ENCODE measurements at regions not wholly inside any gene's neighbourhood (a gene's known extent, or its start where the extent isn't known, plus 50 kb on each side); places are given as distances from the start of the nearest gene placed in this dataset.

GRCh38 chr18:44509048-44509447 is 171.6 kb upstream of the SETBP1 start:
- no CpG with 5 or more reads among the region's 2 CpGs for WGBS, 2 donors (ENCODE audit: extremely low coverage in 2 of 2, insufficient read length in 2 of 2, insufficient replicate concordance in 1 of 2)
- H2BK12ac ChIP-seq (ENCODE audit: low read length) = no peak overlapping the region
- H3K4me3 ChIP-seq (ENCODE audit: low read length in 2 of 2) = no peak overlapping the region

GRCh38 chr18:44510390-44510789 is 170.3 kb upstream of the SETBP1 start:
- Histone ChIP-seq H2BK15ac (ENCODE audit: low read length) (no peak overlapping the region), H3K79me1 (ENCODE audit: low read depth, low read length) (no peaks in the 10 kb centered on the region)

More at GRCh38 chr18:44509048-44509447, 171.6 kb upstream of the SETBP1 start:
- H4K8ac ChIP-seq (ENCODE audit: low read depth, low read length) = no peak overlapping the region
- H3K18ac ChIP-seq (ENCODE audit: low read length) = no peak overlapping the region
- no peaks in the 10 kb centered on the region for H3K36me3 ChIP-seq (replicated peaks in 1 of 2; ENCODE audit: control insufficient read depth in 2 of 2, insufficient read depth in 2 of 2, low read length in 2 of 2)
- no peak overlapping the region for H2AFZ ChIP-seq (ENCODE audit: low read length)
- H3K9ac ChIP-seq (ENCODE audit: low read depth, low read length, poor library complexity) = no peak overlapping the region
- H3K4ac ChIP-seq (ENCODE audit: low read length) = no peak overlapping the region
- no peak overlapping the region for H3K14ac ChIP-seq (ENCODE audit: low read length)
- H3K27me3 ChIP-seq (ENCODE audit: control insufficient read depth in 3 of 3, insufficient read depth in 3 of 3, low read depth in 1 of 3, low read length in 3 of 3) = no peaks in the 10 kb centered on the region
- no peak overlapping the region for H3K4me2 ChIP-seq (ENCODE audit: insufficient read depth, low read length, poor library complexity, severe bottlenecking)
- no peak overlapping the region for H2AK5ac ChIP-seq (ENCODE audit: low read depth, low read length)
- H4K91ac ChIP-seq (ENCODE audit: low read depth, low read length, poor library complexity) = no peak overlapping the region
- H3K4me1 ChIP-seq (ENCODE audit: control insufficient read depth in 2 of 2, insufficient read depth in 1 of 2, low read depth in 1 of 2, low read length in 2 of 2) = no peaks in the 10 kb centered on the region
- no peak overlapping the region for H2BK120ac ChIP-seq (ENCODE audit: low read depth, low read length)
- no peak overlapping the region for H2BK15ac ChIP-seq (ENCODE audit: low read length)
- H3K9me3 ChIP-seq (replicated peaks in 1 of 2; ENCODE audit: control insufficient read depth in 2 of 2, insufficient read depth in 1 of 2, low read depth in 1 of 2, low read length in 2 of 2) = no peaks in the 10 kb centered on the region
- H3K79me1 ChIP-seq (ENCODE audit: low read depth, low read length) = no peaks in the 10 kb centered on the region
- no peak overlapping the region for H3K27ac ChIP-seq (replicated peaks; ENCODE audit: low read length)
- no peak overlapping the region for H2BK5ac ChIP-seq (ENCODE audit: low read length)
- no peak overlapping the region for H3K23ac ChIP-seq (ENCODE audit: low read depth, low read length, poor library complexity)
- no peak for DNase-seq (ENCODE audit: low spot score)

GRCh38 chr18:44513233-44513632 is 167.5 kb upstream of the SETBP1 start:
- no CpG with 5 or more reads among the region's 3 CpGs for WGBS, 2 donors (ENCODE audit: extremely low coverage in 2 of 2, insufficient read length in 2 of 2, insufficient replicate concordance in 1 of 2)
- no peak for DNase-seq (ENCODE audit: low spot score)

More at GRCh38 chr18:44510390-44510789, 170.3 kb upstream of the SETBP1 start:
- no peaks in the 10 kb centered on the region for H3K4me1 ChIP-seq (ENCODE audit: control insufficient read depth in 2 of 2, insufficient read depth in 1 of 2, low read depth in 1 of 2, low read length in 2 of 2)
- H4K8ac ChIP-seq (ENCODE audit: low read depth, low read length) = no peak overlapping the region
- no peak overlapping the region for H3K27ac ChIP-seq (replicated peaks; ENCODE audit: low read length)
- WGBS, 2 donors (ENCODE audit: extremely low coverage in 2 of 2, insufficient read length in 2 of 2, insufficient replicate concordance in 1 of 2) = no CpG with 5 or more reads among the region's 6 CpGs
- H3K27me3 ChIP-seq (ENCODE audit: control insufficient read depth in 3 of 3, insufficient read depth in 3 of 3, low read depth in 1 of 3, low read length in 3 of 3) = no peaks in the 10 kb centered on the region
- H3K4ac ChIP-seq (ENCODE audit: low read length) = no peak overlapping the region
- peak overlapping the region; percentile 15 for H2AFZ ChIP-seq (ENCODE audit: low read length)
- H3K4me2 ChIP-seq (ENCODE audit: insufficient read depth, low read length, poor library complexity, severe bottlenecking) = no peak overlapping the region
- no peak overlapping the region for H4K91ac ChIP-seq (ENCODE audit: low read depth, low read length, poor library complexity)
- no peak overlapping the region for H3K23ac ChIP-seq (ENCODE audit: low read depth, low read length, poor library complexity)
- no peak for DNase-seq (ENCODE audit: low spot score)
- no peak overlapping the region for H2AK5ac ChIP-seq (ENCODE audit: low read depth, low read length)
- H3K9me3 ChIP-seq (replicated peaks in 1 of 2; ENCODE audit: control insufficient read depth in 2 of 2, insufficient read depth in 1 of 2, low read depth in 1 of 2, low read length in 2 of 2) = no peaks in the 10 kb centered on the region
- H2BK12ac ChIP-seq (ENCODE audit: low read length) = no peak overlapping the region
- no peak overlapping the region for H3K18ac ChIP-seq (ENCODE audit: low read length)
- no peak overlapping the region for H2BK5ac ChIP-seq (ENCODE audit: low read length)
- H3K14ac ChIP-seq (ENCODE audit: low read length) = no peak overlapping the region
- no peak overlapping the region for H2BK120ac ChIP-seq (ENCODE audit: low read depth, low read length)
- no peak overlapping the region for H3K4me3 ChIP-seq (ENCODE audit: low read length in 2 of 2)
- H3K9ac ChIP-seq (ENCODE audit: low read depth, low read length, poor library complexity) = no peak overlapping the region
- H3K36me3 ChIP-seq (replicated peaks in 1 of 2; ENCODE audit: control insufficient read depth in 2 of 2, insufficient read depth in 2 of 2, low read length in 2 of 2) = no peaks in the 10 kb centered on the region

GRCh38 chr18:44514106-44514505 is 166.6 kb upstream of the SETBP1 start:
- no peak overlapping the region for H3K23ac ChIP-seq (ENCODE audit: low read depth, low read length, poor library complexity)
- H3K9me3 ChIP-seq (replicated peaks in 1 of 2; ENCODE audit: control insufficient read depth in 2 of 2, insufficient read depth in 1 of 2, low read depth in 1 of 2, low read length in 2 of 2) = no peaks in the 10 kb centered on the region
- no peaks in the 10 kb centered on the region for H3K27me3 ChIP-seq (ENCODE audit: control insufficient read depth in 3 of 3, insufficient read depth in 3 of 3, low read depth in 1 of 3, low read length in 3 of 3)
- H2BK120ac ChIP-seq (ENCODE audit: low read depth, low read length) = no peak overlapping the region
- H4K91ac ChIP-seq (ENCODE audit: low read depth, low read length, poor library complexity) = no peak overlapping the region
- H3K14ac ChIP-seq (ENCODE audit: low read length) = no peak overlapping the region
- WGBS, 2 donors (ENCODE audit: extremely low coverage in 2 of 2, insufficient read length in 2 of 2, insufficient replicate concordance in 1 of 2) = no CpG with 5 or more reads among the region's 1 CpG
- H2AFZ ChIP-seq (ENCODE audit: low read length) = no peak overlapping the region
- H3K79me1 ChIP-seq (ENCODE audit: low read depth, low read length) = no peaks in the 10 kb centered on the region
- H3K36me3 ChIP-seq (replicated peaks in 1 of 2; ENCODE audit: control insufficient read depth in 2 of 2, insufficient read depth in 2 of 2, low read length in 2 of 2) = no peaks in the 10 kb centered on the region
- no peak overlapping the region for H2BK5ac ChIP-seq (ENCODE audit: low read length)
- no peak overlapping the region for H4K8ac ChIP-seq (ENCODE audit: low read depth, low read length)
- H3K4me1 ChIP-seq (ENCODE audit: control insufficient read depth in 2 of 2, insufficient read depth in 1 of 2, low read depth in 1 of 2, low read length in 2 of 2) = no peaks in the 10 kb centered on the region
- no peak overlapping the region for H2AK5ac ChIP-seq (ENCODE audit: low read depth, low read length)
- H3K4me2 ChIP-seq (ENCODE audit: insufficient read depth, low read length, poor library complexity, severe bottlenecking) = no peak overlapping the region
- H3K9ac ChIP-seq (ENCODE audit: low read depth, low read length, poor library complexity) = no peak overlapping the region
- no peak overlapping the region for H3K4me3 ChIP-seq (ENCODE audit: low read length in 2 of 2)
- no peak overlapping the region for H2BK12ac ChIP-seq (ENCODE audit: low read length)
- H3K27ac ChIP-seq (replicated peaks; ENCODE audit: low read length) = no peak overlapping the region
- no peak overlapping the region for H3K18ac ChIP-seq (ENCODE audit: low read length)
- H2BK15ac ChIP-seq (ENCODE audit: low read length) = no peak overlapping the region
- H3K4ac ChIP-seq (ENCODE audit: low read length) = no peak overlapping the region
- DNase-seq (ENCODE audit: low spot score) = no peak

More at GRCh38 chr18:44513233-44513632, 167.5 kb upstream of the SETBP1 start:
- Histone ChIP-seq H3K4ac (ENCODE audit: low read length) (no peak overlapping the region), H3K4me3 (ENCODE audit: low read length in 2 of 2) (no peak overlapping the region), H2AK5ac (ENCODE audit: low read depth, low read length) (no peak overlapping the region), H2AFZ (ENCODE audit: low read length) (no peak overlapping the region), H3K9me3 (replicated peaks in 1 of 2; ENCODE audit: control insufficient read depth in 2 of 2, insufficient read depth in 1 of 2, low read depth in 1 of 2, low read length in 2 of 2) (no peaks in the 10 kb centered on the region), H3K27me3 (ENCODE audit: control insufficient read depth in 3 of 3, insufficient read depth in 3 of 3, low read depth in 1 of 3, low read length in 3 of 3) (no peaks in the 10 kb centered on the region), H3K18ac (ENCODE audit: low read length) (no peak overlapping the region), H4K91ac (ENCODE audit: low read depth, low read length, poor library complexity) (no peak overlapping the region), H3K36me3 (replicated peaks in 1 of 2; ENCODE audit: control insufficient read depth in 2 of 2, insufficient read depth in 2 of 2, low read length in 2 of 2) (no peaks in the 10 kb centered on the region), H2BK15ac (ENCODE audit: low read length) (no peak overlapping the region), H3K9ac (ENCODE audit: low read depth, low read length, poor library complexity) (no peak overlapping the region), H2BK120ac (ENCODE audit: low read depth, low read length) (no peak overlapping the region), H3K4me1 (ENCODE audit: control insufficient read depth in 2 of 2, insufficient read depth in 1 of 2, low read depth in 1 of 2, low read length in 2 of 2) (no peaks in the 10 kb centered on the region), H3K27ac (replicated peaks; ENCODE audit: low read length) (no peak overlapping the region), H3K23ac (ENCODE audit: low read depth, low read length, poor library complexity) (no peak overlapping the region), H2BK12ac (ENCODE audit: low read length) (no peak overlapping the region), H2BK5ac (ENCODE audit: low read length) (no peak overlapping the region), H3K79me1 (ENCODE audit: low read depth, low read length) (no peaks in the 10 kb centered on the region), H4K8ac (ENCODE audit: low read depth, low read length) (no peak overlapping the region), H3K4me2 (ENCODE audit: insufficient read depth, low read length, poor library complexity, severe bottlenecking) (no peak overlapping the region), H3K14ac (ENCODE audit: low read length) (no peak overlapping the region)
